AG20443 (cell line): ENCODE measurements at regions not wholly inside any gene's neighbourhood (a gene's known extent, or its start where the extent isn't known, plus 50 kb on each side); places are given as distances from the start of the nearest gene placed in this dataset.
A peak's percentile ranks its signal among the peaks of the same experiment; 100 is the strongest.

ENCODE experiments used
- DNase-seq: peaks from one replicate; pipeline ENCODE4 v3.0.0; 2012; ENCODE audit warnings: low spot score, mixed read lengths

GRCh38 chr11:128095466-128095981, 491.8 kb downstream of the ETS1 start:
- DNase-seq, result peak; percentile 30

DNA sequence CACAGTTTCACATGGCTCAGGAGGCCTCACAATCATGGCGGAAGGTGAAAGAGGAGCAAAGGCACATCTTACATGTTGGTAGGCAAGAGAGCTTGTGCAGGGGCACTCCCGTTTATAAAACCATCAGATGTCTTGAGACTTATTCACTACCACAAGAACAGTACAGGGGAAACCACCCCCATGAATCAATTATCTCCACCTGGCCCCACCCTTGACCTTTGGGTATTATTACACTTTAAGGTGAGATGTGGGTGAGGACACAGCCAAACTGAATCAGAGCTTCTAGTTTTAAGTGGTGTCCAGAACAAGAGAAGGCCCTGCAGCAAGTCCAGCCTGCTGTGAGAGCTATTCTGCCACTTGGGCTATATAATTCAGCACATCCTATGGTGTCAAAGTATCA, 493.7 kb downstream of the ETS1 start:
- DNase-seq, result no peak

- no peak for DNase-seq
Measured at GRCh38 chr11:128089962-128090361, 497.4 kb downstream of the ETS1 start.

GRCh38 chr11:128086794-128087193, 500.6 kb downstream of the ETS1 start:
- DNase-seq, result no peak

GRCh38 chr11:128085276-128085675, 502.1 kb downstream of the ETS1 start:
- DNase-seq, result no peak

DNA sequence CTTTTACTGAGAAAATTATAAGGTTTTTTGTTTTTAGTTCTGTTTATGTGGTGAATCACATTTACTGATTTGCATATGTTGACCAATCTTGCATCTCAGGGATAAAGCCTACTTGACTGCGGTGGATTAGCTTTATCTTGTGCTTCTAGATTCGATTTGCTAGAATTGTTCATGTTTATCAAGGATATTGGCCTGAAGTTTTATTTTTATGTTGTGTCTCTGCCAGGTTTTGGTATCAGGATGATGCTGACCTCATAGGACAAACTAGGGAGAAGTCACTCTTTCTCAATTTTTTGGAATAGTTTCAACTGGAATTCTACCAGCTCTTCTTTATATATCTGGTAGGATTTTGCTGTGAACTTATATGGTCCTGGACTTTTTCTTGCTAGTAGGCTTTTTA, 504.8 kb downstream of the ETS1 start:
- DNase-seq, result no peak

GRCh38 chr11:128069665-128070064, 517.7 kb downstream of the ETS1 start:
- DNase-seq, result no peak

DNA sequence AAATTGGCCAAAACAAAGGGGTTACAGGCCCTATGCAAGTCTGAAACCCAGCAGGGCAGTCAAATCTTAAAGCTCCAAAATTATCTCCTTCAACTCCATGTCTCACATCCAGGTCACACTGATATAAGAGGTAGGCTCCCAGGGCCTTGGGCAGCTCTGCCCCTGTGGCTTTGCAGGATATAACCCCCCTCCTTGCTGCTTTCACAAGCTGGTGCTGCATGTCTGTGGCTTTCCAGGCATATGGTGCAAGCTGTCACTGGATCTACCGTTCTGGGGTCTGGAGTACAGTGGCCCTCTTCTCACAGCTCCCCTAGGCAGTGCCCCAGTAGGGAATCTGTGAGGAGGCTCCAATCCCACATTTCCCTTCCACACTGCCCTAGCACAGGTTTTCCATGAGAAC, 519.6 kb downstream of the ETS1 start:
- no peak for DNase-seq

DNA sequence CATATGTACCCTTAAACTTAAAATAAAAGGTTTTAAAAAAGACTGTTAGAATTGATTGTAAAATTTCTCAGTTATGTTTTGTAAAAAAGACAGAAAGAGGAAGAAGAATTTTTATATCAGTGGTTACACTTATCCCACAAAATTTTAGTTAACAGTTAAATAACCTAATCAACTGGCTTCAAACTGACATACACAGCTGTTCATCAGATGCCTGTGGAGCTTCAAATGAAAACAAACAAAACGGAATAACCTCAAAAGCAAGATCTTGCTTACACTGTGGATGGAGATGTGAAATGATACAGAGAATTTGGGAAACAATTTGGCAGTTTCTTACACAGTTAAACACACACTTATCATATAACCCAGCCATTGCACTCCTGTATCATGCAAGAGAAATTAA, 521.0 kb downstream of the ETS1 start:
- DNase-seq, result no peak

GRCh38 chr11:128061281-128061871, 526.0 kb downstream of the ETS1 start:
- no peak for DNase-seq

DNA sequence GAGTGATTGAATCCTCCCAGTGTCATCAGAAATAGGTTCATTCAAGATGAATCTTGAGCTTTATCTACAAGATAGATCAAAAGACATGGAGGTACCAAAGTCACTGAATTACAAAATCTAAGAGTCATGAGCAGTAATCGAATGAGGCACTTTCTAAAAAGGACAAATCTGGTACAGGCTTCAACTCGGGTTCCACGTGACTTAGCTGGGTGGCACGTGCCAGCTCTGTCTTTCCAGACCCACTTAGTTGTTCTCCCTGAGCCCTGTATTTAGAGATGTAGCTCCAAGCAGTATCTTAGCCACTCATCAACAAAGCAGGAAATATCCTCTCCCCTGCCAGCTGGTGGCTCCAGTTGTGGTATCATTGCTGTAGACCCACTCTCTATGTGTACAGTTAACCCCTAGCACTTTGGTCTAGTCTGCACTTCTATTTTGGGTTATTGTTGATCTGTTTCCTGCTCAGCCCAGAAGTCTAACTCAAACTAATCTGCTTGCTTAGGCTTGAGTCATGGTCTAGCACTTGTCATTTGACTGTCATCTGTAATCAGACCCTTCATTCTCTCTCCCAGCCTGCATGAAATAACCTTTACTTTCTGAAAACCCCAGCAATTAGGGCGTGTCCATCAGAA, 528.7 kb downstream of the ETS1 start:
- no peak for DNase-seq

- DNase-seq, result no peak
Measured at GRCh38 chr11:128057786-128058395, 529.5 kb downstream of the ETS1 start.

GRCh38 chr11:128055576-128056217, 531.7 kb downstream of the ETS1 start:
- DNase-seq, result no peak

GRCh38 chr11:128053981-128054931, 533.1 kb downstream of the ETS1 start:
- DNase-seq, result peak; percentile 21

- DNase-seq, result peak; percentile 52
Measured at GRCh38 chr11:128052912-128053641, 534.3 kb downstream of the ETS1 start.

DNA sequence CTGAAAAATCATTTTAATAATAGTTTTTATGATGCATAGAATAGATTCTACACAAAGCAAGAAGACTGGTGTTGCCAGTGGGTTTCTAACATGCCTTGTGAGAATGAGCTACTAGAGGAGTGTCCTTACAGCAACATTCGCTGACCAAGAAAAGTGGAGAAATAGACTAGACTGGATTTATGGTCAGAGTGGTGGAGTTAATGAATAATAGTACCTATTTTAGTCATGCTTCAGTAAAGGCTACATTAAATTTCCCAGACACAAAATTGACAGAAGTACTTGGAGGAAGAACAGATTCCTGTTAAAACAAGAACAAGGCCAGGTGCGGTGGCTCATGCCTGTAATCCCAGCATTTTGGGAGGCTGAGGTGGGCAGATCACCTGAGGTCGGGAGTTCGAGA, 539.2 kb downstream of the ETS1 start:
- no peak for DNase-seq

DNA sequence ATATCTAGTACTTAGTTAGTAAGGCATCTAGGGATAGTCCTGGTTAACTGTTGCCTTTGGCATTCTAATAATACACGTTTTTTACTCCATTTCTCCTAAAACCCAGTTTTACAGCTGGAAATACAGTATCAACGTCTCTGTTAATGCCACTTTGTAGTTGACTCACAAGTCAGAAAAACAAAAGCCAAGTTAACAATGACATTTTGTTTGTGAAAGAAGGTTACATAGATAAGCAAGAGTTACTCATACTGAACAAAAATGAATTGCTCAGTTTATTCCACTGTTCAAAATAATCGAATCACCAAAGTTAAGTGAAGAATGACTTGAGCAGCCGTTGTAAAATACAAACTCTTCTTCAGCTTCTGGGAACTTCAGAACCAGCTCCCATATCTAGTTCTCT, 540.3 kb downstream of the ETS1 start:
- no peak for DNase-seq

DNA sequence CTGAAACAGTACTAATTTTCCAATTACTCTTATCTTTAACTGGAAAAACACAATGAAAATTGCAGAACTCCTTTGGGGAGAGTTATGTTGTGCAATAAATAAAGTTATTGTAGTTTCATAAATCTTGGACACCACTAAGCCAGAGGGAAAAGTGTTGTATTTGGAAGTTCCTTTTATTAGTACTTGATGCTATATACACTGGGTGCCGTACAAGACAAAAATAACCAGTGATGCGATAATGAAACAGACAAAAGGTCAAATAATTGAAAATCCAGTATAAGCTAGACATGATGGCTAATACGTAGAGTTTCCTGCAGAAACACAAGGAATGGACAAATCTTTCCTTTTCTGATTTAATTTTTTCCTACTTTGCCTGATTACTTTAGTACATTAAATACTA, 541.1 kb downstream of the ETS1 start:
- no peak for DNase-seq

DNA sequence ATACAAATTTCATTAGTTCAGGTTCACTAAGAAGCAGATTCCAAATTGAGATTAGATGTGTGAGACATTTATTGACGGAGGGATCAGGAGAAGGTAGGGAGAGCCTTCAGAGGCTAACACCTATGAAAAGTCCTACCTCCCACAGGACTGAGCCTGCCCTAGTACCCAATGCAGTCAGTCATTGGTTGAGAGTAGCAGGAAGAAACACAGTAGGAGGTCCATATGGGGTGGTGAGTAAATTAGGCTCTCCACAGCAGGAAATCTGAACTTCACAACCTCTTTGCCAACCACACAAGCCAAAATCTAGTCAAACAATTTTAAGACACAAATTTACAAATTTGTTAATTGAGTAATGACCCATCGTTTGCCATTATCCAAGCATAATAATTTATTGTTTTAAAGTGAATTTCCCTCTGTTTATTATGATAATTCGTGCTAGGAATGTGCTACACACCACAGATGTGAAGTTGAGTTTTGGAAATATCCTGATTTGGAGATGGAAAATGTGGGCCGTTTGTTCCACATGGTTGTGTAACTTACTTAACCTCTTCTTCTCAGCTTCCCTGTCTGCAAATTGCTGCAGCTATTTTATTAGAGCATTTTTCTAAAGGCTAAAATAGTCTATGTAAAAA, 542.1 kb downstream of the ETS1 start:
- DNase-seq, result no peak

- DNase-seq, result no peak
Measured at GRCh38 chr11:128042290-128042751, 545.0 kb downstream of the ETS1 start.

GRCh38 chr11:128040603-128041002, 546.8 kb downstream of the ETS1 start:
- peak; percentile 33 for DNase-seq
